CD4-positive, alpha-beta T cell treated with Interleukin-4 for 1 hour (primary cell): ENCODE measurements at regions not wholly inside any gene's neighbourhood (a gene's known extent, or its start where the extent isn't known, plus 50 kb on each side); places are given as distances from the start of the nearest gene placed in this dataset.

Source experiments
- DNase-seq, 2 donors: peaks; one replicate each; pipeline ENCODE4 v3.0.0-alpha.2; 2020 to 2022

DNA sequence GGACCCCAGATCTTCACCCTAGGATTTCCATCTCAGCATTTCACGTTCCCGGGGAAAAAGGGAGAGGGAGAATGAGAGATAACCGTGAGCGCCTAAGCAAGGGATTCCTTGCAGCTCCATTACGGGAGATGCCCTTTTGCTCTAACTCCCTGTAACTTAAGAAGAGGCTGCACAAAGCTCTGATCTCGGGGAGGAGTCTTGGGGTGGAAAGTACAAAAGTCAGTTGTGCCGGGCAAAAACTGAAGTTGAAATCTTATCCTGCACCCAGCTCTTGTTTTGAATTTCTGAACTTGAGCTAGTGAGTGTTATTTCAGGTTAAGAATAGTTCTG lies 256.4 kb upstream of the SOX21 start:
- no peak for DNase-seq

- DNase-seq = no peak
Observed at GRCh38 chr13:94968040-94968756, 255.9 kb upstream of the SOX21 start.

DNA sequence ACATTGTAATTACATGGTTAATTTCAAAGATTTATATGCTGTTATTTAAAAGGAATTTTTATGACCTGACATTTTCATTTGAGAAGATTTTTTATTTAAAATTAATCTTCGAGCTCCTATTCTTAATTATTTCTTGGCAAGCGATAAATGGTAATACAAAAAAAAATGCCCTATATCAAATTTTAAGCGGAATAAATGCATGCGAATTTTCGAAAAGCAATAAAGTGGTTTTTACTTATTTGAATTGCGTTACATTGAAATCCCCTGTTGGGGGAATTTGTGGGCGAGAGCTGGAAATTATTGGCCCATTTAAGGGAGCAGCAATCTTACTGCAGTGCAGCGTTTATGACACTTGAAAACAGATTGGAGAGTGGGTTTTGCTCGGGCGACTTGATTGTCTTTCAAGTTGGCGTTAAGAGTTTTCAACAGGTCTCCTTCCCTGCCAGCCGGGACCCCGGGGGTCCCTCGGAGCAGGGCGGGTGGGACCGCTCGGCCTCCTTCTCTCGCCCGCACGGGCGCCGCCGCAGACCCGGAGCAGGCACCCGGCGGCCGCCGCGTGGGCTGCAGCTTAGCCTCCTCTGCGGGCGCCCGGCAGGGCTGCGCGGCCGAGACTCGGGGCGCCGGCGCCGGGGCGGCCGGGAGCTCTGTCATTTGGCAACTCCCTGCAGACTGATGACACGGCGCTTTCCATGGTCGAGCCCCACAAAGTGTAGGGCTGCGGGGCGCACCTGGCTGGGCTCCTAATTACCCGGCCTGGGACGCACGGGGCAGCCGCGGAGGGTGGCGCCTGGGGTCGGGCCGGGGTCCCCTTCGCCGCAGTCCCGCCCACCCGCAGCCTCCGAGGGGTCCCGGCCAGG lies 255.1 kb upstream of the SOX21 start:
- no peak for DNase-seq

DNA sequence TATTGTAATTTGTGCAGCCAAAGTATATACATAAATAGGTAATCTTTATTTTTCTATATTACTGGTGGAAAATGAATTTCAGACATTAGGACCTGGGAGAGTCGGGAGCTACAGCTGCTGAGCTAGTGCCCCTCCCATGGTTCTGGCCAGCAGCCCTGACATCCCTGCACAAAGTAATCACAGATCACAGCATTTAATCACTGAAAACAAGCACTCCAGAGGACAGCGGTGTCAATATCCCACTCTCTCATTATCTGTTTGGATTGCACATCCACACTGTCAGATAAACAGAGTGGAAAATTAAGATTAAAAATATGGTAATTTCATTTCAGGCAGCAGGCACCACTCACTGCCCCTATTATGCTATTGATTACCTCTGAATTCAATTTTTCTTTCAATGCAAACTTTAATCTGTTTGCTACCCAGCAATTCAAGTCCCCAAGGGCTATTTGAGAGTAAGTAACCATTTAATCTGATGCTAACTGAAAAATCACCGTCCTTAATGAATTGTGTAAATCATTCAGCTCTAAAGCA lies 254.1 kb upstream of the SOX21 start:
- no peak for DNase-seq

GRCh38 chr13:94959626-94960025 lies 247.3 kb upstream of the SOX21 start:
- DNase-seq = no peak

GRCh38 chr13:94956417-94957110 lies 244.2 kb upstream of the SOX21 start:
- no peak for DNase-seq

GRCh38 chr13:94952787-94953186 lies 240.4 kb upstream of the SOX21 start:
- DNase-seq = no peak

DNA sequence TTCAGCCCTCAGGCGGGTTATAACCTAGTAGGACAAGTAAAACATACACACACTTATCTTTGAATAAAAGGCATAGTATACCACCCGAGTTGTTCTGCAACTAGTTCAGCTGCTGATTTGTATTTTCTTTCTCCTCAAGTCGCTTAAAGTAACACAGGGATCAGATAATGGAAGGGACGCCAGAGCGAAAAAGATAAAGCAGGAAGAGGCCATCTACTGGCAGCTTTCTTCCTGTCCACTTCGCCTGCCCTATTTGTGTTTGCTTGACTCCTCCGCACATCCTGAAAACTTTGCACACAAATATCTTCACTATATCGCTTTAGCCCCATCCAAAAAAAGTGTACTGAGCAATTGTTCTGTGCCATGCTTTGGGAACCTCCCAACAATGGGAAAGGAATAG lies 238.0 kb upstream of the SOX21 start:
- DNase-seq = no peak

GRCh38 chr13:94947965-94948371 lies 235.6 kb upstream of the SOX21 start:
- DNase-seq = no peak

- no peak for DNase-seq
Observed at GRCh38 chr13:94947392-94947791, 235.0 kb upstream of the SOX21 start.

DNA sequence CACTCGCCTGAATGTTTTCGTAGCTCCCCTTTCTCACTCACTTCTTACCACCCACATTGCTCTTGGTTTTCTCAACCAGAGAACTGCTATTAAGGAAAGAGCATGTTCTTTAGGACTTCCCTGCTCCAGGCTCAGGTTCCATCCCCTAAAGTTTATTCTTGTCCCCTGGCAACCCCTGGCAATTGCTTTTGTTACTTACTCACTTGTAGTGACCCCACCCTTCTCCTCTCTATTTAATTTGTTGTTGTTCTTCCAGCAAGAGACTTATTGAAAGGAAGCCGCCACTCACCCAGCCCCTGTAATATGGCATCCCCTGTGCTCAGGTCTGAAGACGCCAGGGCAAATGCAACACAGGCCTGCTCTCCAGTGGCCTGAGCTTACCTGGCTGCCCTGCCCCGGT lies 233.7 kb upstream of the SOX21 start:
- DNase-seq = no peak

- DNase-seq = no peak
Observed at GRCh38 chr13:94938124-94938523, 225.8 kb upstream of the SOX21 start.

DNA sequence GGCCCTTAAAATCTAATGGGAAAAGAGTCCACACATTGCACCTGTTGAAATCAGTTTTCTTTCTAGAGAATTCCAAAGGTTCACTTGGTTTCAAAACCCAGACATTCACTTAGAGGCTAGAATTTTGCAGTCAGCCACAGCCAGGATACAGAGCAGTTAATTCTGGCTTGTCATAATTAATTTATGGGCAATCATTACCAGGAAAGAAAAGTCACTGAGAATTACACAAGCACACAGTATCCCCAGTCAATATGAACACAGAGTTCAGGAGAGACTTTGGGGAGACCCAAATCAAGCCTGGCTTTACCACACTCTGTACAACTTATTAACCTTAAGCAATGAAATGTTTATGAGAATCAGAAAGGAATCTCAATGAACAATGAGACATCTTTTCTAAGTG lies 224.3 kb upstream of the SOX21 start:
- no peak for DNase-seq

GRCh38 chr13:94933936-94934335 lies 221.6 kb upstream of the SOX21 start:
- DNase-seq = no peak

DNA sequence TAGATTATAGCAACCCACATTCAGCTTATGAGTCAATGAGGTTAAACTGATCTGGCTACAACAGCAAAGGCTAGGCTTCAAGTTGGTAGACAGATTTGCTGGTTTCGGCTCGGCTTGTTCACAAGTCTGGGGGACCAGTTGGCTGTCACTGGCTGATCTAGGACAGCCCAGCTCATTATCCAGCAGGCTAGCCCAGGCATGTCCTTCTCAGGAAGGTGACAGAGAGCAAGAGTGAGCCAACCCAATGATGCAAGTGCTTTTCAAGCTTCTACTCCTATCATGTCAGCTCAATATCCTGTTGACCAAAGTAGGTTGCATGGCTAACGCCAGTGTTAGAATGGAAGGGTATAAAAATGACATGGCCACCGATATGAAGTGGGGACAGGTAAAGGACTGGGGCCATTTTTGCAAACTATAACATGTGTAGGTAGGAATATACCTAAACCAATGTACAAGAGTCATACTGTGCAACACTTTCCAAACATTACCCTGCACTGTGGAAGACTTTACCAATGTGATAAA lies 220.9 kb upstream of the SOX21 start:
- DNase-seq = no peak

GRCh38 chr13:94928127-94928775 lies 215.9 kb upstream of the SOX21 start:
- DNase-seq = no peak

DNA sequence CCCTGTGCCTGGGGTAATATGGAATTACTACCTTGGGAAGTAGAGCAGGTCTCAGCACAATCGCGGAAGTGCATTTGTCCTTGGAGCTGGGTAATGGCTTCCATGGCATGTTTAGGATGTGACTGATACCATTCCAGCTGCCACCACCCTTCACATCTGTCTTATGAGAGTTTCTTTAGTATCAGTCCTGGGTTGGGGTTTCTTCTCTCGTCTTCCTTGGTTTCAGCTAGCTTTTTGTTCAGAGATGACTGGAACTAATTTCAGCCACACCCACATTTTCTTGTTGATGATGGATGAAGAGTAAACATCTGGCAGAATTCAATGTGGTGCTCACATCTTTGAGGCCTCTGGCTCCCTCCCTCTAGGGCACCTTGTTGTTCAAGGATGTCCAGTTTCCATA lies 212.9 kb upstream of the SOX21 start:
- no peak for DNase-seq

DNA sequence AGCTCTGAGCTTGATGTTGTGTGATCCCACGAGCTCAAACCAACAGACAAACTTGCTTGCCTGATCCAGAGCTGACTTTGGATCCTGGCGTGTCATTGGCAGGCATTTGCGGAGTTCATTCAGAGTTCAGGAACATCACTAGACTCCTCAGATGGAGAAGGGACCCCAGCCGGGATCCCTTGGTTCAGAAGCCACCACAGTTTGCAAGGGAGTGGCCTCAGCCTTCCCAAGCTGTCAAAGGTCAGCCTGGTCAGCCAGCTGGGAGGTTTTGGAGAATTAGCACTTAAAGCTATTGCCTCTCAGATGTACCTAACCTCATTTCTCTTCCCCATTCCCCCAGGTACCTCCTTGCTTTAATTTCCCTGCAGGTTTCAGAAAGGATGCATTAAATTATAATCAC lies 208.8 kb upstream of the SOX21 start:
- no peak for DNase-seq

DNA sequence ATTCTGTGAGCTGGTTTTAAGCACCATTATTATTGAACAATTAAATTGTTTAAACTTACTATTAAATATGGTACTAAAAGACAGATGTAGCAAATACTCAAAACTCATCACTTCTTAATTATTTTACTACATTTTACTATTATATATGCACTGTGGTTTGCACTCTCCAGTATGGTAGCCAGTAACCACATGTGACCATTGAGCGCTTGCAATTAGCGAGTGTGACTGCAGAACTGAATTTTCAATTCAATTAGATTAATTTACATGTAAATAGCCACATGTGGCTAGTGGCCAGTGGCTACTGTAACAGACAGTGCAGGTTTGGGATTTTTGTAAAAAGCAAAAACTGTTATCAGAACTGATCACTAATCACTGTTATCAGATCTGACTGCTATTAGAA lies 208.2 kb upstream of the SOX21 start:
- DNase-seq = no peak

DNA sequence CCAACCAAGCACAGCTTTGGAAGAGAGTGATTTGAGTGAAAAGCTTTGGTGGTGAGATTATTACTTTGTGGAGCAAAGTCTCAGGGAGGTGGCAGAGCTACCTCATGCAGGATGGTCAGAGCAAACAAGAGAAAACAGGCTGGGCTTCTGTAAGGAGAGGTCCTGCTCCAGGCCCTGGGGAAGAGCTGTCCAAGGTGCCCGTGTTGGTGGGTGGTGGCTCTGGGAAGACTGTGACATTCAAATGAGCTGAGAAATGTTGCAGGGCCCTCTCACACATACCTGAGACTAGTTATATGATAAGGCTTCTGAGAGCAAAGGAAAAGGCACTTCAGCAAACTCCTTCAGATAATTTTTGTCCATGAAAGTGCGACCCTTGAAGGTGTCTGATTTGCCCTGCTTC lies 205.5 kb upstream of the SOX21 start:
- no peak for DNase-seq

GRCh38 chr13:94914895-94915294 lies 202.6 kb upstream of the SOX21 start:
- no peak for DNase-seq

- DNase-seq = no peak
Observed at GRCh38 chr13:94906605-94907004, 194.3 kb upstream of the SOX21 start.
